Left lung (tissue), 4 donors: ENCODE measurements at regions not wholly inside any gene's neighbourhood (a gene's known extent, or its start where the extent isn't known, plus 50 kb on each side); places are given as distances from the start of the nearest gene placed in this dataset.

Source experiments
- ATAC-seq: fragments of 200-7000 bp; cut with Tn5 transposase; one replicate; pipeline ENCODE4 v1.9.1; 2020; ENCODE audit warnings: moderate library complexity
- DNase-seq, 4 donors: peaks; one replicate each; pipeline ENCODE4 v3.0.0-alpha.2; 2013 to 2020
- H3K27ac ChIP-seq, 2 donors: fragments of 200-600 bp; sonication (generic) in 1 of 2; one replicate each; pipeline versions ENCODE4 v1.5.0 to v1.8.0; 2020 to 2021
- H3K27me3 ChIP-seq, 2 donors: fragments of 200-600 bp; sonication (generic) in 1 of 2; one replicate each; pipeline versions ENCODE4 v1.5.0 to v1.8.0; 2020 to 2021
- H3K36me3 ChIP-seq, 2 donors: fragments of 200-600 bp; sonication (generic) in 1 of 2; one replicate each; pipeline versions ENCODE4 v1.5.0 to v1.8.0; 2020 to 2021
- H3K4me1 ChIP-seq, 2 donors: fragments of 200-600 bp; one replicate each; pipeline ENCODE4 v1.8.0; 2021
- H3K4me3 ChIP-seq, 2 donors: fragments of 200-600 bp; sonication (generic) in 1 of 2; one replicate each; pipeline versions ENCODE4 v1.5.0 to v1.8.0; 2020 to 2021; ENCODE audit warnings: mild to moderate bottlenecking in 1 of 2
- H3K9me3 ChIP-seq, 2 donors: fragments of 200-600 bp; sonication (generic) in 1 of 2; one replicate each; pipeline versions ENCODE4 v1.5.0 to v1.8.0; 2020 to 2021
- intact Hi-C, 2 donors: fragments of 100-400 bp; cut with DNase I; formaldehyde crosslinking; loops; one replicate each; pipeline versions ENCODE4 v1.11.2 to v1.14.2; 2022
- TF ChIP-seq, protein P1 (sequence below), 2 donors: fragments of 200-600 bp; sonication (generic) in 1 of 2; IDR thresholded peaks; one replicate each; pipeline versions ENCODE4 v1.5.0 to v1.8.0; 2021; ENCODE audit warnings: antibody characterized with exemption in 2 of 2
- donor health status: DM: no; HTN: yes; CAD: no.
- donor health status: DM: no; HTN: no; CAD: no.

DNA sequence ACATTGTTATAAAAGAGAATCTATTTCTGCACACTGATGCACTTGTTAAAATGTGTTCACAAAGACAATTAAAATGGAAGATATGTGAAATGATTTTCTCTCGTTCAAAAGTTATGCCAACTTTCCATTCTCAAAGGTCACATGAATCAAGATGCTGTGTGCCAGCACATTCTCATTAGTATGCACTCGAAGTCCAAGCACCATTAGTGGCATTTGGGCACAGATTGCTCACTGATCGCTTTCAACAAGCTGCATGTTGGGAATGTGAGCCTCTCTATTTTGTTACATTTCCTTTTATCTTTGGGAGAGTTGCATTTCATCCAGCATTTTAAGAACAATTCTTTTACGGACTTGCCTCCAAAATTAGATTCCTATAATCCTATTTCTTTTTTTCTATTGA is 398.9 kb downstream of the FBXO15 start:
- H3K36me3 ChIP-seq: no peaks in the 10 kb centered on the region
- no peak for ATAC-seq
- no peak overlapping the region for H3K4me3 ChIP-seq
- H3K4me1 ChIP-seq: no peaks in the 10 kb centered on the region
- no peaks in the 10 kb centered on the region for H3K9me3 ChIP-seq
- intact Hi-C loops: no loop called here
- no peaks in the 10 kb centered on the region for H3K27me3 ChIP-seq
- no peak for DNase-seq
- H3K27ac ChIP-seq: no peak overlapping the region
- TF ChIP-seq, protein P1, sequence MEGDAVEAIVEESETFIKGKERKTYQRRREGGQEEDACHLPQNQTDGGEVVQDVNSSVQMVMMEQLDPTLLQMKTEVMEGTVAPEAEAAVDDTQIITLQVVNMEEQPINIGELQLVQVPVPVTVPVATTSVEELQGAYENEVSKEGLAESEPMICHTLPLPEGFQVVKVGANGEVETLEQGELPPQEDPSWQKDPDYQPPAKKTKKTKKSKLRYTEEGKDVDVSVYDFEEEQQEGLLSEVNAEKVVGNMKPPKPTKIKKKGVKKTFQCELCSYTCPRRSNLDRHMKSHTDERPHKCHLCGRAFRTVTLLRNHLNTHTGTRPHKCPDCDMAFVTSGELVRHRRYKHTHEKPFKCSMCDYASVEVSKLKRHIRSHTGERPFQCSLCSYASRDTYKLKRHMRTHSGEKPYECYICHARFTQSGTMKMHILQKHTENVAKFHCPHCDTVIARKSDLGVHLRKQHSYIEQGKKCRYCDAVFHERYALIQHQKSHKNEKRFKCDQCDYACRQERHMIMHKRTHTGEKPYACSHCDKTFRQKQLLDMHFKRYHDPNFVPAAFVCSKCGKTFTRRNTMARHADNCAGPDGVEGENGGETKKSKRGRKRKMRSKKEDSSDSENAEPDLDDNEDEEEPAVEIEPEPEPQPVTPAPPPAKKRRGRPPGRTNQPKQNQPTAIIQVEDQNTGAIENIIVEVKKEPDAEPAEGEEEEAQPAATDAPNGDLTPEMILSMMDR (IDR thresholded peaks at IDR 0.05): no peak

DNA sequence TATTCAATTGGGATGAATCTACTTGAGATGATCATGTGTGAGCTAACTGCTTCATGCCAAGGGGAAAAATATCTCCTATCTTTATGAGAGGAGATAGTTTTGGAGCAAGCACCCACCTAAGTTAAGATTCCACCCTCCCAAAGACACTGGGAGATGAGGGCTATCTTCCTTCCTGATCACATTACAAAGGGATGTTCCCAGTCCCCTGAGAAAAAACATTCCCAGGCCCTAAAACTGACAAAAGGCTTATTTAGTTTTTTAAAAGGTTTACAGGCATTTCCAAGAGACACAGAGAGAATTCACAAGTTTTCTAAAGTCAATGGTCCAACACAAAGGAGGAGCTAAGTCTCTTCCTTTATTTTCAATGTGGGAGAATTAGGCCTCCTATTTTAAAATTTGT is 401.5 kb downstream of the FBXO15 start:
- Histone ChIP-seq H3K27me3 (no peaks in the 10 kb centered on the region), H3K4me3 (no peak overlapping the region), H3K4me1 (no peaks in the 10 kb centered on the region), H3K27ac (no peak overlapping the region), H3K9me3 (no peaks in the 10 kb centered on the region), H3K36me3 (no peaks in the 10 kb centered on the region)
- TF ChIP-seq, protein P1 (IDR thresholded peaks at IDR 0.05): no peak
- DNase-seq: no peak
- intact Hi-C loops: no loop called here
- no peak for ATAC-seq

DNA sequence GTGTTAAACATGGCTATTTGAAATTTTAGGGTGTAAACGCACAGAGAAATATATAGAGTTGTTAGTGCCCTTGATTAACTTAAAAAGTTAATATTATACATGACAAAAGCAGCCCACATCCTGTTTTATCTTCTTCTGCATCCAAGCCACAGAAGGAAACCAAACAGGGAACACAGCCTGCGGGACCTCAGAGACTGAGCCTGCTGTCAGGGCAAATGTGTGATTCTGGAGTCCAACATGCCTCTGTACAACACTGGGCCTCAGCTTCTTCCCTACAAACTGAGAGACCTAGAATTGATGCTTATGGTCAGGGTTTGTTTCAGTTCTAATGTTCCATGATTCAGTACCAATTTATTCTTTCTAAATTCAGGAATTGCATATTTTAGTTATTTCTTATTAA is 404.7 kb downstream of the FBXO15 start:
- intact Hi-C loops: no loop called here
- ATAC-seq (no peak), DNase-seq (no peak)
- Histone ChIP-seq H3K36me3 (no peaks in the 10 kb centered on the region), H3K9me3 (no peaks in the 10 kb centered on the region), H3K27me3 (no peaks in the 10 kb centered on the region), H3K4me3 (no peak overlapping the region), H3K4me1 (no peaks in the 10 kb centered on the region), H3K27ac (no peak overlapping the region)
- TF ChIP-seq, protein P1 (IDR thresholded peaks at IDR 0.05): no peak

DNA sequence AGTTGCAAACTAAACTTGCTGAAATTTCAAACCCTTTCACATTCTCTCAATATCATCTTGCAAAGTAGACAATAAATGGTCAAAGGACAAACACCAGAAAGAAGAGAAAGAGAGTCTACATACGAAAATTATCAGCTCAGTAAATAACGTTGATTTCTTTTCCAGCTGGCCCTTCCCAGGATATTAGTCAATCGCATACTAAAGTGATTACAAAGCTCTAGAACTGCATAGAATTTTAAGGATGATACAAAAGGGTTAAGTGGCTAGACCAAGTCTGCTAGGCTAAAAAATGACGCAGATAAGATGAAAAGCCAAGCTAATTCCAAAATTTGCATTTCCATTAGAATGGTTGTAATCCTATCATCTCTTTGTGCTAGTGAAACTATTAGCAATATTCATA is 405.7 kb downstream of the FBXO15 start:
- Histone ChIP-seq H3K9me3 (no peaks in the 10 kb centered on the region), H3K4me1 (no peaks in the 10 kb centered on the region), H3K4me3 (no peak overlapping the region), H3K36me3 (no peaks in the 10 kb centered on the region), H3K27ac (no peak overlapping the region), H3K27me3 (no peaks in the 10 kb centered on the region)
- intact Hi-C loops: no loop called here
- ATAC-seq (no peak), DNase-seq (no peak)
- TF ChIP-seq, protein P1 (IDR thresholded peaks at IDR 0.05): no peak

DNA sequence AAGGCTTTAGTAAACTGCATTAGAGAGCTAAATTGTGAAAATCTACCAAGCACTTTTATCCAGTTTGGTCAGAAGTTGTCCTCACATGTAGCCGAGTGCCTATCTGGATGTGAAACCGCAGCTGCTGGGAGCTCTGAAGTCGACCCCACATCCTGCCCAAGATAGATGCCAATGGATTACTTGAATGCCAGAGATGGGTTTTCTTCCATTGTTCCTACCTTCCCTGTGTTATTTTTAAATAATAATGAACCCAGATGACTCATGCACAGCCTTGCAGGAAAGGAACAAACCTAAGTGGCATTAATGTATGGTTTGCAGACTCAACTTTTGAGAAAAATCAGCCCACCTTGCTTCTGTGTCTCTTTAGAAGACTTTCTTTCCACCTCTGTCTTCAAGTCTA is 408.5 kb downstream of the FBXO15 start:
- intact Hi-C loops: no loop called here
- Histone ChIP-seq H3K4me3 (no peak overlapping the region), H3K27ac (no peak overlapping the region), H3K27me3 (no peaks in the 10 kb centered on the region), H3K9me3 (no peaks in the 10 kb centered on the region), H3K4me1 (no peaks in the 10 kb centered on the region), H3K36me3 (no peaks in the 10 kb centered on the region)
- DNase-seq: no peak
- no peak for ATAC-seq
- TF ChIP-seq, protein P1 (IDR thresholded peaks at IDR 0.05): no peak
